Kidney (tissue), 13 donors: ENCODE measurements at regions not wholly inside any gene's neighbourhood (a gene's known extent, or its start where the extent isn't known, plus 50 kb on each side); places are given as distances from the start of the nearest gene placed in this dataset.
"Not testable (repeated sequence)": the region's sequence is repeated elsewhere in the genome, so short reads cannot be mapped to it uniquely, and the experiment has no call there.

Source experiments
- DNase-seq, 5 donors: peaks; one replicate each; pipeline ENCODE4 v3.0.0-alpha.2; 2013 to 2020
- FAIRE-seq: peaks from 2 replicates; lab custom pipeline; 2012; peaks lifted over from hg19 to GRCh38; lab: Jason Lieb, UNC
- H3K27ac ChIP-seq, 2 donors: one replicate each; pipeline ENCODE4 v1.7.0; 2013; ENCODE audit warnings: low read depth in 2 of 2, low read length in 2 of 2, inconsistent platforms in 1 of 2
- H3K27me3 ChIP-seq: one replicate; pipeline ENCODE4 v1.7.1; 2013; ENCODE audit warnings: low read length, inconsistent platforms; ENCODE audit not compliant: control insufficient read depth, insufficient read depth
- H3K36me3 ChIP-seq, 3 donors: one replicate each; pipeline versions ENCODE4 v1.7.0 to v1.7.1; 2013; ENCODE audit warnings: low read length in 3 of 3, control low read depth in 1 of 3, inconsistent platforms in 1 of 3; ENCODE audit not compliant: insufficient read depth in 3 of 3, control insufficient read depth in 2 of 3
- H3K4me1 ChIP-seq, 3 donors: one replicate each; pipeline versions ENCODE4 v1.7.0 to v1.7.1; 2013; ENCODE audit warnings: low read length in 3 of 3, inconsistent platforms in 1 of 3, low read depth in 1 of 3; ENCODE audit not compliant: control insufficient read depth in 2 of 3, insufficient read depth in 2 of 3
- H3K4me3 ChIP-seq, 3 donors: one replicate each; pipeline versions ENCODE4 v1.7.0 to v1.8.1; 2013; ENCODE audit warnings: low read length in 3 of 3, control low read depth in 1 of 3, inconsistent platforms in 1 of 3
- H3K9ac ChIP-seq, 3 donors: one replicate each; pipeline versions ENCODE4 v1.7.0 to v1.7.1; 2013; ENCODE audit warnings: low read length in 3 of 3, control low read depth in 1 of 3, inconsistent platforms in 1 of 3
- H3K9me3 ChIP-seq, 3 donors: one replicate each; pipeline versions ENCODE4 v1.7.0 to v1.7.1; 2013; ENCODE audit warnings: low read length in 3 of 3, control low read depth in 1 of 3, inconsistent platforms in 1 of 3; ENCODE audit not compliant: control insufficient read depth in 2 of 3, insufficient read depth in 1 of 3
- CTCF ChIP-seq: IDR thresholded peaks from 3 replicates; pipeline ENCODE4 v1.5.1; 2012; ENCODE audit warnings: mild to moderate bottlenecking, moderate library complexity, borderline replicate concordance; ENCODE audit not compliant: insufficient read depth; ENCODE audit errors: extremely low read depth
- intact Hi-C: fragments of 100-400 bp; cut with DNase I; formaldehyde crosslinking; loops from one replicate; pipeline ENCODE4 v1.11.1; 2022
- donor health status: control.
- donor health status: control.
- donor health status: control.
- donor health status: control.
- donor health status: control.
- donor health status: DM: yes; HTN: yes; CAD: no.
- donor health status: Normal renal cell carcinoma (clear cell type).

GRCh38 chr7:51369746-51370145 is 53.1 kb upstream of the COBL start:
- Histone ChIP-seq H3K9me3 (no peaks in the 10 kb centered on the region), H3K27me3 (no peaks in the 10 kb centered on the region), H3K4me3 (no peak overlapping the region), H3K36me3 (no peaks in the 10 kb centered on the region), H3K27ac (no peak overlapping the region), H3K9ac (no peak overlapping the region), H3K4me1 (no peaks in the 10 kb centered on the region)
- intact Hi-C loops: loop anchor here (10.0 kb wide), 1 partner anchor 205 kb away; no protein-coding TSS in a partner anchor
- peak; percentile 21 for TF ChIP-seq CTCF
- no peak for FAIRE-seq
- DNase-seq: peak in 1 of 5 donors; percentile 32

DNA sequence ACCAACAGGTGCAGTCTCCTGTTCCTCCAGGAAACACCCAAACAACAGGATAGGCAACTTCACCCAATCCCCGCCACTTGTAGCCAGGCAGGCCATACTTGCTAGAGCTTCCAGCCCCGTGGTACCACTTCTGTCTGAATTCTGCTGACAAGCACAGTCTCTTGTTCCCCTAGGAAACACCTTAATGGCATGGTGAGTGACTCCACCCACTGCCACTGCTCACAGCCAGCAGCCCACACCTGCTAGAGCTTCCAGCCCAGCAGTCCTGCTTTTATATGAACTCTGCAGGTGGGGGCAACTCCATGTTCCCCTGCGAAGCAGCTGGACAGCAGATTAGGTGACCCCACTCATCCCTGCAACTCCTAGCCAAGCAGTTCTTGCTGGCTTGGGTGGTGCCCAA is 52.6 kb upstream of the COBL start:
- H3K27me3 ChIP-seq, H3K4me1 ChIP-seq, FAIRE-seq, H3K4me3 ChIP-seq, H3K9ac ChIP-seq, H3K9me3 ChIP-seq, H3K36me3 ChIP-seq, DNase-seq, H3K27ac ChIP-seq: not testable (repeated sequence)
- intact Hi-C loops: loop anchor here (10.0 kb wide), 1 partner anchor 204 kb away; no protein-coding TSS in a partner anchor

DNA sequence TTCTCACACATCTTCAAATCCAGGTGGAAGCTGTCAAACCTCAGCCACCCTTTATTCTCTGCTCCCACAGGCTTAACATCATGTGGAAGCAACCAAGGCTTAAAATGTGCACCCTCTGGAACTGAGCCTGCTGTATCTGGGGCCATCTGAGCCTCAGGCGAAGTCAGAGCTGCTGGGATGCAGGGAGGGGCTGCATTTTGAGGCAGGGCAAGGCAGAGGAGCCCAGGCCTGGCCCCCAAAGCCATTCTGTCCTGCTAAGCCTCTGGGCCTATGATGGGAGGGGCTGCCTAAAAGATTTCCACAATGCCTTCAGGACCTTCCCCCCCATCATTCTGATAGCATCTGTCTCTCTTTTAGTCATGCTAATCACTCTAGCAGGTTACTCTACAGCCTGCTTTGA is 51.7 kb upstream of the COBL start:
- no peak for TF ChIP-seq CTCF
- no peak overlapping the region for H3K4me3 ChIP-seq
- H3K27me3 ChIP-seq: no peaks in the 10 kb centered on the region
- no peak overlapping the region for H3K27ac ChIP-seq
- H3K4me1 ChIP-seq: no peaks in the 10 kb centered on the region
- DNase-seq (no peak), FAIRE-seq (no peak)
- intact Hi-C loops: loop anchor here (10.0 kb wide), 1 partner anchor 204 kb away; no protein-coding TSS in a partner anchor
- no peaks in the 10 kb centered on the region for H3K9me3 ChIP-seq
- H3K36me3 ChIP-seq: no peaks in the 10 kb centered on the region
- H3K9ac ChIP-seq: no peak overlapping the region

DNA sequence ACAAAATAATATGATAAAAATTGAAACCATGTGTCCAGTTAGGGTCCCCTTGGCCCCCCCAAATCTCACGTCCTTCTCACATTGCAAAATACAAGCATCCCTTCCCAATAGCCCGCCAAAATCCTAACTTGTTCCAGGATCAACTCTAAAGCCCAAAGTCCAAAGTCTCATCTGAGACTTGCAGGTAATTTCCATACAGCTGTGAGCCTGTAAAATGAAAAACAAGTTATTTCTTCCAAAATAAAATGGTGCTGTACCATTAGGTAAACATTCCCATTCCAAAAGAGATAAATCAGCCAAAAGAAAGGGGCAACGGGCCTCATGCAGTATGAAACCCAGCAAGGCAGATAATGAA is 51.0 kb upstream of the COBL start:
- TF ChIP-seq CTCF: no peak
- no peak for FAIRE-seq
- intact Hi-C loops: loop anchor here (10.0 kb wide), 1 partner anchor 203 kb away; no protein-coding TSS in a partner anchor
- no peaks in the 10 kb centered on the region for H3K9me3 ChIP-seq
- H3K4me1 ChIP-seq: no peaks in the 10 kb centered on the region
- no peaks in the 10 kb centered on the region for H3K36me3 ChIP-seq
- no peak for DNase-seq
- no peak overlapping the region for H3K27ac ChIP-seq
- no peak overlapping the region for H3K4me3 ChIP-seq
- no peaks in the 10 kb centered on the region for H3K27me3 ChIP-seq
- no peak overlapping the region for H3K9ac ChIP-seq
